HG02840 (cell line): ENCODE measurements at regions not wholly inside any gene's neighbourhood (a gene's known extent, or its start where the extent isn't known, plus 50 kb on each side); places are given as distances from the start of the nearest gene placed in this dataset.
"Not testable (repeated sequence)": the region's sequence is repeated elsewhere in the genome, so short reads cannot be mapped to it uniquely, and the experiment has no call there.

Source experiments
- ATAC-seq: cut with Tn5 transposase; IDR thresholded peaks from one replicate; pipeline ENCODE4 v1.9.1; 2021; ENCODE audit warnings: mild to moderate bottlenecking, moderate library complexity, moderate number of reproducible peaks; ENCODE audit not compliant: unreplicated experiment, low FRiP score

DNA sequence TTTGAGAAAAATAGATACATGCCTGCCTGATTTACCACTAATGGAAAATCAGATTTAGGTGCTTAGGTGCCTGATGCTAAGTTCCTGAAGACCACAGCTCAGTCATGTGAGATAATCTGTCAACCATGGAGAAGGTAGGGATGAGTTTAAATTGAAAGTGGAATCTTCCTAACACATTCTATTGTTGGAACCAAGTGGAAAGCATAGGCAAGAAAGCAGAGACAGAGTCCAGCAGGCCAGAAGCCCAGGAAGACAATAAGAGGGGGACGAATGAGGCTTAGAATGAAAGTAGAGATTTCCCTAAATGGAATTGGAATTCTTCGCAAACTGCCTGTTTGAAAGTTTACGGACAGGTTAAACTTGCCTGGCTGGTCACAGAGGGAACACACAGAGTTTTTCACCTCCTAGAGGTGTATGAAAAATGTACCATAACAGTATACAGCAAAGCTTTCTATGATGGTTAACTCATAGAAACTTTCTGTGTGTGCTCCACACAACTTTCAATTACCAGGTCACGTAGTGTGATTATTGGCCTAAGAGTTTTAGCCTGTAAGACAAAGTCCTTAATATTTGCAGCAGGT, 453.8 kb upstream of the KCNMB2 start:
- ATAC-seq = no peak

DNA sequence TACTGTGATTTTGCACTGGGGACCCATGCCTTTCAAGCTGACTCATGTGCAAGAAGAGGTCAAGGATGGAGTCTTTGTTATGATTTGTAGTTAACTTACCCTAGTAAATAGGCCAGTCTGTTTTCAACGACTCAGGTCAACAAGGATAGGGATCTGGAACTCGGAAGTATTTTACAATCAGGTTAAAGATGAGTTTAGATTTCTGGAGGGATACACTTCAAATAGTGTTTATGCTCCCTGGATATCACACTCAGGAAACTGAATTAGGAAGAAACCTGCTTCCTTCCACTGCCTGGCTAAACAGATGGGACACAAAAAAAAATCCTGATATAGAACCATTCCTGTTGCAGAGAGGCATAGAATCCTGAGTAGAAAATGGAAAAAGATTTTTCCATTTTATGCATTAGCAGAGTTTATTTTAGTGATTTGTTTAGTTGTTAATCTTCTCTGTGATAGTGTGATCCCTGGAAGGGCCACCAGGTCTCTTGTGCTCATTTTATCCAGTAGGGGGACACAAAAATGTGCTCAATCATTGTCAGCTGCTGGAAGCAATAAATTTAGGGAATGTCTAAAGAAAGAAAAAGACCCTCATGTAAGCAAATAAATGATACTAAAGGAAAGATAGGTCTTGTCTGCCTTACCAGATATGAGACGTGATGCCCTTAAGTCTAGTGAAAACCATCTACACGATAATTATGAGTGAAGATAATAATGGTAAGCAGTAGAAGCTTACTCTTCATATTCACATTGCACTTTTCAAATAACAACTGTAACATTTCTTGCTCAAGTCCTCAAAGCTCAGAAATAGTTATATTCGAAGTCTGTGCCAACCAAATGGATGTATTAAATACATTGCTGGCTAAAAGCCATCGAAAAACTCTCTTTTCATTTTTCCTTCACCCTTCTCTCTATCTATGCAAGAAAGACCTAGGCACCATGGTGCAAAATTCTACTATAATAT, 452.1 kb upstream of the KCNMB2 start:
- ATAC-seq = no peak

DNA sequence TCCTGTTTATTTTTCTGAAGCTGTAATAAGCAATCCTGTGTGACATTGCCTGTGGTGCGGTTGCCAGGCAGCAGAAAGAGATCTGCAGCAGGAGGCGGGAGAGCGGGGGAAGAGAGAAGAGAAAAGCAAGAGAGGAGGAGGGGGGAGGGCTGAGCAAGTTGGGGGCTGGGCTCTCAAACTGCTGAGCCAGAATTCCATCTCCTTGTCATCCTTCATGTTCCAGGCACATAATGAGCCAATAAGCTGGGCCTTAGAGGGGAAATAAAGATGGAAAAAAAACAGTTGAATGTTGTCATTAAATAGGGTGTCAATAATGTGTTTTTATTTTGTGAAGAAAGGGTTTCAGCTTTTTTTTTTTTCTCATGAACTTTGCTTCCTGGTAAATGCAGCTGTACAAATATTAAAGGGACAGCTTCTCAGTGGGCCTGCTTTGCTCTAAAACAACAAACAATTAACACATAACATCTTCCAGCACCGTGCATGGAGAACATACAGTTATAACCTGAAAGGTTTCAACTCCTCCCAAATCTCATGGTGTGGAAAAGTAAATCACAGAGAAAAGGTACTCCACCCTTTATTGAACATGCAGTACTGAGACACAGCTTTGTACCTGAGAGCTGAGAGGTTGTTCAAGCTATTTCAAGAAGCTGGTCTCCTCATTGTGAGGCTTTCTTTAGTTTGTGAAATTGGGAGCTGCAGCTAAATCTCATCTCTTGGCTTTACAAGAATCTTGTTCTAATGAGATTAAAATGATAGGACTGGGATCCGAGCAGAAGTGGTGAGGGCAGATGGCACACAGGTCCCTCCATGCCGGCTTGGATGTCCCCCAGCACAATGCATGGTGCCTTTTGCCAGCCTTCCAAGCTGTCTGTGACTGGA, 451.1 kb upstream of the KCNMB2 start:
- no peak for ATAC-seq

DNA sequence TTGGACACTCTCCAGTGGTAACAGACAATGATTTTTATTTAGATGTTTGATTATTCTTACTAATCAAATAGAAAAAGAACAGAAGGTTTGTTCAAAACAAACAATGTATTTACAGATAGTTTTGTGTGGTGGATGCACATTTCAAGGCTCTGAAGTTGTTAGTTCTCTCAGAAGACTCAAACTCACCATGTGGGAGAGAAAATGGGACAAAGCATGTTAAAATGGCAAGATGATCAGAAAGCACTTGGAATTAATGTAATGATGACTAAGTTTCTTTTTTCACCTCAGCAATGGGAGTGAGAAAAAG, 450.5 kb upstream of the KCNMB2 start:
- ATAC-seq = no peak

DNA sequence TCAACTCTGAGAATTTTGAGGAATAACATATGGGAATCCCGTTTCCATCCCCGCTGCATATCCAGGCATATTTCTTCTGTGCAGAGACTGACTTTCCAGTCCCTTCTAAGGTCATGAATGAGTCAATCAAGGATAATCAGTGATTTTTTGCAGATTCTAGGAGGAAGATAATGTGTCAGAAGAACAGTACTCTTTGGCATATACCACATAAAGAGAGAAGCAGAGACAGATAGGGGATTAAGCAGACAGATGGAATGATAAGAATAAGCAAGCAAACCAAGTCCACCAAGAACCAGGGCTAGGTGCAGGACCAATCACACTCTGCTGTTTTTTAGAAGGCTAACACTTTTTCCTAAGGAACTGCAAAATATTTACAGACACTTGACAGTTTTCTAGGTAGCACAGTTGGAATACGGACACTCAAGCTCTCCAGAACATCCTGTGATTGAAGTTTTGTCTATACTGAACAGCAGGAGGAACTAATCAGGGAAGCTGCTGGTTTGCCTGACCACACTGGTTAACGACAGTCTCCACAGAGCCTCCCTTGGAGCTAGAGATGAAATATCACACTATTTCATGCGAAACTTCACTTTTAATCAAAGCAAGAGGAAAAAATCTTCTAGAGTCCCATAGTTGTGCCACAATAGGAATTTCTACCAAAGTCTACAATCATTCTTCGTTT, 450.0 kb upstream of the KCNMB2 start:
- ATAC-seq = no peak

DNA sequence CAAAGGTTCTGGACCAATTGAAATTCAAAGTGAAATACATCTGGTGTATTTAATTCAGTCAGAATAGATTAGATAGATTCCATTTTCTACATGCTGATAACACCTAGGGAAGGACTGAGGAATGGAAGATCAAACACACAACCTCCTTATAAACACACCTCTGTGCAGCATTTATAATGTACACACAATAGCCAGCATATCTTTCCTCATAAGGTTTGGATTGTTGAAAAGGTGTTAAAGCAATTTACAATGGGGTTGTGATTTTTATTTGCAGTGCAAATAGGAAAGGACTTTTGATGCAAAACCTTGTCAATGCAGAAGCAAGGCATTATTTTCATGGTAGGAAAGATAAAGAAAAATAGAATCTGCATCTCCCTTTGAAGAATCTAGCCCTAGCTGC, 448.9 kb upstream of the KCNMB2 start:
- ATAC-seq = no peak

DNA sequence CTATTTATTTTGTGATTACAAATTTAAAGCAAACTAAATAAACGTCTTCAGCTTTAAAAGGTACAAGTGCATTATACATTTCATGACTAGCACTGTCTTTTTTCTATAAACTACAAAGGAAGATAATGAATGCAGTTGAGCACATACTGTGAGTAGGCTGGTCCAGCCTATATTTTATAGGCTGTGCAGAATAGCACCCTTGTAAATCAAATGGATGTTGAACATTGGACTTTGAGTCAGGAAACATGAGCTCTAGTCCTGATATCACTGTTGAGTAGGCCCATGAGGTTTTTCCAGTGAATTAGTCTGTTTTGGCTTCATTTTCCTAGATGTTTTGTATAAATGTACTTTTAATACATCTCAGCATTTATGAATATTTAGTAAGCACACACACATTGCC, 447.3 kb upstream of the KCNMB2 start:
- no peak for ATAC-seq

DNA sequence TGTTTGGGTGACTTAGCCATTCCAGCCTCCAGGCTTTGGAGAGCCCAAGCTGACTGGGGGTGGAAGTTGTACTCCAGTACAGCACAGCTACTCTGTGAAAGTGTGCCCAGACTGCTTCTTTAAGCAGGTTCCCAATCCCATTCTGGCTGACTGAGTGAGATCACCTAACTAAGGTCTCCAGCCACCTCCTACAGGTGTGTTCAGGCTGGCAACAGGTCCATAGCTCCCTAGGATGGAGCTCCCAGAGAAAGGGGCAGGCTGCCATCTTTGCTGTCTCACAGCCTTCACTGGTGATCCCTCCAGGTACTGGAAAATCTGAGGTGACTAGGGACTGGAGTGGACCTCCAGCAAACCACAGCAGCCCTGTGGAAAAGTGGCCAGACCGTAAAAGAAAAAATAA, 445.3 kb upstream of the KCNMB2 start:
- ATAC-seq = no peak

DNA sequence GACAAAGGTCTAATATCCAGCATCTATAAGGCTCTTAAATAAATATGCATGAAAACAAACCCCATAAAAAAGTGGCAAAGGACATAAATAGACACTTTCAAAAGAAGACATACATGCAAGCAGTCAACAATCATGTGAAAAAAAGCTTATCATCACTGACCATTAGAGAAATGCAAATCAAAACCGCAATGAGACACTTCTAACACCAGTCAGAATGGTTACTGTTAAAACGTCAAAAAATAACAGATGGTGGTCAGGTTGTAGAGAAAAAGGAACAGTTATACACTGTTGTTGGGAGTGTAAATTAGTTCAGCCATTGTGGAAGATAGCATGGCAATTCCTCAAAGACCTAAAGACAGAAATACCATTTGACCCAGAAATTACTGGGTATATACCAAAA, 440.7 kb upstream of the KCNMB2 start:
- no peak for ATAC-seq

DNA sequence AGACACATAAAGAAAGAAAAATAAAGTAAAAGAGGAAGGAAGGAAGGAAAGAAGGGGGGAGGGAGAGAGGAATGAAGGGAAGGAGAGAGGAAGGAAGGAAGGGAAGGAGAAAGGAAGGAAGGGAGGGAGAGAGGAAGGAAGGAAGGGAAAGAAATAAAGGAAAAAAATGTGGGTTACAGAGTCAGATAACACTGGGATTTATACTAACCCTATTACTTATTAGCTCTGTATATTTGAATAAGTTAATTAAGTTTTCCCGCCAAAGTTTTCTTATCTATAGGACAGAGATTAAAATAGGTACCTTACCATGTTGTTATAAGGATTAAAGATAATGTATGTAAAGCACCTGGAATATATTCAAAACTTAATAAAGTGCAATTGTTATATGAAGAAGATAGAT, 439.3 kb upstream of the KCNMB2 start:
- ATAC-seq = no peak

DNA sequence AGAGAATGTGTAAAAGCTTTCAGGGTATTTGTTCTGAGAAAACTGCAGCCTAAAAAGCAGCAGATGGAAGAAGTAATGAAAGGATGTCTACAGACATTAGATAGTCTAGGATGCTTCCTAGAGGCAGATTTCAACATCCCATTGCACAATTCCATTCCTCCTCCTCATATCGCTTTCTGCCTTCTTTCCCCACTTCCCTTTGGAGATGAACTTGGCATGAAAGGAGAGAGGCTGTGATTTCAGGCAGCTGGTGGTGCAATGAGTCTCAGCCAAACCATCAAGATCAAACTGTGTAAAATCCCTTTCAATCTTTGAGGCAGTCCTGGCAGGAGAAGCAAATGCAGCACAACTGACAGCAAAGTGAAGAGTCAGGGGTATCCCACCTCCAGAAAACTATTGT, 438.7 kb upstream of the KCNMB2 start:
- no peak for ATAC-seq

DNA sequence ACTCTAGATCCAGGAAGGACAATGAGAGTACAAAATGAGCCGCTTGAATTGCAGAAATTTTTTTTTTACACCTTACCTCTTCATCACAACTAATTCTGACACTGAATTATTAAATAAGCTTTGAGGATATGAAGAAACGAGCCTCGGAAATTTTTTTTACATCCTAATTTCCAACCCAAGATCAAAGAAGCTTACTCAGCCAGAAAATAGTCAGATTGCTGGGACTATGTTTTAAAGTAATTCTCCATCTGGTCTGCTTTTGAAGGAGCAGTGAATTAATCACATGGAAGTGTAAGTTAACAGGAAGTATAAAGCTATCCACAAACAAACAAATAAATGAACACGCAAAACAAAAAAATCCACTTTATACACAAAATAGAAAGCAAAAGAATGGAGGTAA, 437.0 kb upstream of the KCNMB2 start:
- no peak for ATAC-seq

DNA sequence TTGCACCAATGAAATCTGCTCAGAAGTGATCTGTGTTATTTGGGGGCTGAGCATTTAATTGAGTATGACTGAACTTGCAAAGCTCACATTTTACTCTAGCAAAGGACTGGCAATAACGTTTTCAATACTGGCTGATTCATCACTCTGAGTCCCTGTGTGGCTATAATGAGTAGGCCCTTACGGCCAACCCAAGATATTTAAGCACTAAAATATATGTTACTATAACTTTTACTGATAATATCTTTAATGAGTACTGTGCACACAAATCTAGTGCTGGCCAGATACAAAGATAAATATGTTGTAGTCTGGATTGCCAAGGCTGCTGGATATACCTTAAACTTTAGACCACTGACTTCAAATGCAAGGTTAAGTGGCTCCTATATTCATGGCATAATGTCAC, 436.4 kb upstream of the KCNMB2 start:
- ATAC-seq = no peak

DNA sequence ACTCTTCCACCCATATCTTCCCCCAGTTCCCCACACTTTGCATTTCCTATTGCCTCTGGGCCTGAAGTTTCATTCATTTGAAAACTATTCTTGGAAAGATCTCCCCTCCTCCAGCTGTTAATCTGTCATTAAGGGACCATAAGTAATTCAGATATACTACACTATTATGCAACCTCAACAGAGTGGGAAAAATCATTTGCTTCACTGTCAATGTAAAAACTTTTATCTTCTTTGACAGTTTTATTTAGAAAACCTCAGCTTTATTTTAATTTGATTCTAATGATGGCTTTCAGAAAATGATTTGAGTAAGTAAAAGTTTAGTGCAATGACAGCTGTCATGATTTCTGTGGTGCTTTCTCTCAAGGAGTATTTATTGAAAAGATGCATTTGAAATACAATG, 435.3 kb upstream of the KCNMB2 start:
- no peak for ATAC-seq

DNA sequence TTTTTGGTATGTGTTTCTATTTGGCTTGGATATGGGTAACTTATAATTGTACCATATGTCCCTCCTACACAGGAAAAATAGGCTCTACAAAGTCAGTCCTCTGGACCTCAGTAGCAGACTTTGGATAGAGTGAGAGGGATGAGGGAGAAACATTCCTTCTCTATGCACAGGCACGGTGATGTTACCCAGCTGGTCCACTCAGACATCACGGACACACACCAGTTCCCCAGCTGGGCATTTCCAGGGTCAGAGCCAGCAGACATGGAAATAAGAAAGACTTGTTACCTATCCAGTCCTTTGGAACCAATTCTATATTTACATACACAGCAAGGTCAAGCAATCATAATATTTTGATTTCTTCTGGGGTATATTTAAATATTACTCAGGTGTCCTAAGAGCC, 433.1 kb upstream of the KCNMB2 start:
- ATAC-seq = no peak

DNA sequence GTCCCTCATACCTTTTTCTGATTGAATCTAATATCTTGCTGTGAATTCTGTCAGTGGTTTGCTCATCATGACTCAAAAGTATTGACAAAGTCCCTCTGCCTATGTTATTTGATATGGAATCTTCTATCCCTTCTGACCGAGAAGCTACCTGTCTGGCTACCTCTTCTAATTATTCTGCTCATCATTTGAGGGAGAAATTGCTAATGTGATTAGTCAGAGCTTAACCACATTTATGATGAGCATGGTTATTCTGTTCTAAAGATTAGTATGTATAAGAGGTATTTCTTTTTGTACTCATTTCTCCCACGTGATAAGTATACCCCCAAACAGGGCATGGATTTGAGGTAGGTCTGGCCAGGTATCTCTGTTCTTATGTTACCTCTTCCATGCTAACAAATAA, 428.4 kb upstream of the KCNMB2 start:
- ATAC-seq = no peak

DNA sequence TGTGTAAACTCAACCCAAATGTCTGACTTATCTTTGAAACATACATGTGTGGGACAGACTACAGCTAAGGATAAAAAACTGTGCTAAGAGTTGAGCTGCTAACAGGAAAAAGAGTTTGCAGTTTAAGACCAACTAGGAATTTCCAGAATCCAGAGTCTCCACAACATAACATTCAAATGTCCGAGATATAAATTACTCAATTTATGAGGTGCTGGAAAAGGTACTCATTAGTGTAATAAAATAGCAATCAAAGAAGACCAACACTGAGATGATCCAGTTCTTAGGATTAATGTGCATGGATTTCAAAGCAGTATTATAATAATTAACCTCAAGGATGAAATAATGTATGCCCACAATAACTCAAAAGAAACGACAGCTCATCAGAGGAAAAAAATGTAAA, 426.5 kb upstream of the KCNMB2 start:
- no peak for ATAC-seq

DNA sequence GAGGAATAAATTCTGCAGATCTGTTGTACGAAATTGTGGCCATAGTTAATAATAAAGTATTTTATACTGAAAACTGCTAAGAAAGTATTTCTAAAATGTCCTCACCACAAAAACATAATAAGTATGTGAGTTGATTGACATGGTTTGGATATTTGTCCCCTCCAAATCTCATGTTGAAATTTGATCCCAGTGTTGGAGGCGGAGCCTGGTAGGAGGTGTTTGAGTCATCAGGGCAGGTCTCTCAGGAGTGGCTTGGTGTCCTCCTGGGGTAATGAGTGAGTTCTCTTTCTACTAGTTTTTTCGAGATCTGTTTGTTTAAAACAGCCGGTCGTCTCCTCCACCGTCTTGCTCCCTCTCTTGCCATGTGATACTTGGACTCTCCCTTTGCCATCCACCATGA, 424.1 kb upstream of the KCNMB2 start:
- no peak for ATAC-seq

DNA sequence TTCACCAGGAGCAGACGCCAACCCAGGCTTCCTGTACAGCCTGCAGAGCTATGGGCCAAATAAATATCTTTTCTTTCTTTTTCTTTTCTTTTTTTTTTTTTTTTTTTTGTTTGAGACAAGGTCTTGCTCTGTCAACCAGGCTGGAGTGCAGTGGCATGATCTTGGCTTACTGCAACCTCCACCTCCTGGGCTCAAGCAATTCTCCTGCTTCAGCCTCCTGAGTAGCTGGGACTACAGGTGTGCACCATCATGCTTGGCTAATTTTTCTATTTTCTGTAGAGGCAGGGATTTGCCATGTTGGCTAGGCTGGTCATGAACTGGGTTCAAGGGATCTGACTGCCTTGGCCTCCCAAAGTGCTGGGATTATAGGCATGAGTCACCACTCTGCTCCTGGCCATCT, 423.7 kb upstream of the KCNMB2 start:
- not testable (repeated sequence) for ATAC-seq

DNA sequence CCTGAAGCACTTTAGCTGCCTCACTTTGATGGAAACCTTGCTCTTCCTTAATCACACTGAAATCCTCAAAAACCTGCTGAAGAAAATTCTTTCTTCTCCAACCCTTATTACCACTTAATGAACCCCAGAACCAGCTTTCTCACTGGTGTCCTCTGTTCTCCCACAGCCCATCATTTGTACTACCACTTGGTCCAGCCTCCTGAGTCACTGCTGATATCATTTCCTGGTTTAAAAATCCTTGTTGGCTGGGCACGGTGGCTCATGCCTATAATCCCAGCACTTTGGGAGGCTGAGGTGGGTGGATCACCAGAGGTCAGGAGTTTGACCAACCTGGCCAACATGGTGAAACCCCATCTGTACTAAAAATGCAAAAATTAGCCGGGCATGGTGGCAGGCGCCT, 418.6 kb upstream of the KCNMB2 start:
- ATAC-seq = no peak
